Gastroesophageal sphincter (tissue), 3 donors: ENCODE measurements at regions not wholly inside any gene's neighbourhood (a gene's known extent, or its start where the extent isn't known, plus 50 kb on each side); places are given as distances from the start of the nearest gene placed in this dataset.

Experiments
- POLR2A ChIP-seq, 2 donors: fragments of 450-650 bp; IDR thresholded peaks; one replicate each; pipeline ENCODE4 v1.6.1; 2017; ENCODE audit warnings: antibody characterized with exemption in 2 of 2, mild to moderate bottlenecking in 2 of 2, moderate library complexity in 1 of 2
- POLR2AphosphoS5 ChIP-seq: sonication (generic); formaldehyde crosslinking; IDR thresholded peaks from one replicate; pipeline ENCODE4 v1.6.1; 2017; ENCODE audit warnings: antibody characterized with exemption
- TF ChIP-seq, protein P1 (sequence below), 4 experiments: fragments of 200-600 bp in 2 of 4; fragments of 450-650 bp in 2 of 4; sonication (generic) in 1 of 4; IDR thresholded peaks; one replicate each; pipeline ENCODE4 v1.5.1; 2017 to 2019; ENCODE audit warnings: antibody characterized with exemption in 4 of 4, mild to moderate bottlenecking in 2 of 4, moderate library complexity in 2 of 4

DNA sequence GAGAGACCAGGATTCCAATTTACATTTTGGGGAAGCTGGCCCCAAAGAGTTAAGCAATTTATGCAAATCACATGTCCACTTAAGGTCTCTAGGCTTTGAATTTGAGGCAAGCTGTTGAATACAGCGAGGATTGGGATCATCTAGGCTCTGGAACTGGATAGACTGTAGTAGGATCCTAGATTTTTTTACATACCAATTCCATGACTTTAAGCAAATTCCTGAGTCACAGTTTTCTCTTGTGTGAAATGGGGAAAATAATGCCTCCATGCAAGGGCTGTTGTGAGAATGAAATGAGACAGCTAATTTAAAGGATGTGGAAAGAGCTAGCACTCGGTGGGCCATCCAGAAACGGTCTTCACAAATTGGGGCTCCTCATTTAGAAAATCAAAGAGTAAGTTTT lies 103.4 kb downstream of the MINAR1 start:
- TF ChIP-seq, protein P1, sequence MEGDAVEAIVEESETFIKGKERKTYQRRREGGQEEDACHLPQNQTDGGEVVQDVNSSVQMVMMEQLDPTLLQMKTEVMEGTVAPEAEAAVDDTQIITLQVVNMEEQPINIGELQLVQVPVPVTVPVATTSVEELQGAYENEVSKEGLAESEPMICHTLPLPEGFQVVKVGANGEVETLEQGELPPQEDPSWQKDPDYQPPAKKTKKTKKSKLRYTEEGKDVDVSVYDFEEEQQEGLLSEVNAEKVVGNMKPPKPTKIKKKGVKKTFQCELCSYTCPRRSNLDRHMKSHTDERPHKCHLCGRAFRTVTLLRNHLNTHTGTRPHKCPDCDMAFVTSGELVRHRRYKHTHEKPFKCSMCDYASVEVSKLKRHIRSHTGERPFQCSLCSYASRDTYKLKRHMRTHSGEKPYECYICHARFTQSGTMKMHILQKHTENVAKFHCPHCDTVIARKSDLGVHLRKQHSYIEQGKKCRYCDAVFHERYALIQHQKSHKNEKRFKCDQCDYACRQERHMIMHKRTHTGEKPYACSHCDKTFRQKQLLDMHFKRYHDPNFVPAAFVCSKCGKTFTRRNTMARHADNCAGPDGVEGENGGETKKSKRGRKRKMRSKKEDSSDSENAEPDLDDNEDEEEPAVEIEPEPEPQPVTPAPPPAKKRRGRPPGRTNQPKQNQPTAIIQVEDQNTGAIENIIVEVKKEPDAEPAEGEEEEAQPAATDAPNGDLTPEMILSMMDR (IDR thresholded peaks at IDR 0.05) = no peak
- TF ChIP-seq POLR2AphosphoS5 (no peak), POLR2A (IDR thresholded peaks at IDR 0.05) (no peak)
